HepG2 (cell line): ENCODE measurements at regions not wholly inside any gene's neighbourhood (a gene's known extent, or its start where the extent isn't known, plus 50 kb on each side); places are given as distances from the start of the nearest gene placed in this dataset.

Source experiments
- HMGXB4 ChIP-seq, 2 experiments: sonication (generic) in 1 of 2; formaldehyde crosslinking in 1 of 2; IDR thresholded peaks; 2 replicates each; pipeline versions ENCODE4 v1.4.0 to v1.6.1; 2018 to 2020; ENCODE audit warnings: missing genetic modification reagents in 2 of 2, borderline replicate concordance in 1 of 2, low read depth in 1 of 2, mild to moderate bottlenecking in 1 of 2, missing biosample characterization in 1 of 2
- MTF1 ChIP-seq: sonication (generic); formaldehyde crosslinking; IDR thresholded peaks from 2 replicates; pipeline ENCODE4 v1.5.0; 2020; ENCODE audit warnings: missing genetic modification reagents
- NCOA2 ChIP-seq: sonication (generic); formaldehyde crosslinking; IDR thresholded peaks from 2 replicates; pipeline ENCODE4 v1.8.0; 2022; ENCODE audit warnings: inconsistent platforms
- NR2C2 ChIP-seq: sonication (generic); formaldehyde crosslinking; IDR thresholded peaks from 2 replicates; pipeline ENCODE4 v1.4.0; 2020; ENCODE audit warnings: missing genetic modification reagents, mild to moderate bottlenecking, moderate library complexity, borderline replicate concordance
- SOX13 ChIP-seq, 3 experiments: fragments of 450-650 bp in 1 of 3; sonication (generic) in 1 of 3; formaldehyde crosslinking in 1 of 3; IDR thresholded peaks in 2 of 3; conservative IDR thresholded peaks in 1 of 3; 2 replicates each; pipeline versions ENCODE4 v1.5.0 to v1.6.1; 2016 to 2020; ENCODE audit warnings: antibody characterized with exemption in 1 of 3, mild to moderate bottlenecking in 1 of 3, missing compliant biosample characterization in 1 of 3, missing genetic modification reagents in 1 of 3, moderate library complexity in 1 of 3
- ZNF331 ChIP-seq: sonication (generic); formaldehyde crosslinking; IDR thresholded peaks from 2 replicates; pipeline ENCODE4 v1.4.0; 2020; ENCODE audit warnings: missing genetic modification reagents
- ZNF672 ChIP-seq: sonication (generic); formaldehyde crosslinking; IDR thresholded peaks from 2 replicates; pipeline ENCODE4 v1.8.1; 2022; ENCODE audit warnings: missing genetic modification reagents
- ZNF792 ChIP-seq: IDR thresholded peaks from 2 replicates; pipeline ENCODE4 v1.6.1; 2016
- ZNF800 ChIP-seq: sonication (generic); formaldehyde crosslinking; IDR thresholded peaks from 2 replicates; pipeline ENCODE4 v1.4.0; 2020; ENCODE audit warnings: missing genetic modification reagents
- ZZZ3 ChIP-seq: sonication (generic); formaldehyde crosslinking; IDR thresholded peaks from 2 replicates; pipeline ENCODE4 v1.4.0; 2020; ENCODE audit warnings: missing genetic modification reagents, mild to moderate bottlenecking, borderline replicate concordance

GRCh38 chr18:37661478-37661877, 95.9 kb upstream of the CELF4 start:
- TF ChIP-seq ZNF792 (CRISPR knock-in tag), result no peak
- no peak for TF ChIP-seq ZNF331 (CRISPR knock-in tag)
- no peak for TF ChIP-seq NCOA2
- TF ChIP-seq ZNF672, result no peak
- no peak for TF ChIP-seq SOX13 (IDR thresholded peaks at IDR 0.05)
- TF ChIP-seq SOX13 (CRISPR knock-in tag; conservative IDR thresholded peaks at IDR 0.05 in 1 of 2, IDR thresholded peaks at IDR 0.05 in 1 of 2), result no peak
- TF ChIP-seq NR2C2 (CRISPR knock-in tag), result no peak
- TF ChIP-seq HMGXB4 (CRISPR knock-in tag; IDR thresholded peaks at IDR 0.05; ENCODE audit: borderline replicate concordance in 1 of 2, low read depth in 1 of 2), result no peak
- no peak for TF ChIP-seq ZNF800 (CRISPR knock-in tag)
- no peak for TF ChIP-seq MTF1 (CRISPR knock-in tag)
- no peak for TF ChIP-seq ZZZ3 (CRISPR knock-in tag)
